Thyroid gland (tissue), 4 donors: ENCODE measurements at regions not wholly inside any gene's neighbourhood (a gene's known extent, or its start where the extent isn't known, plus 50 kb on each side); places are given as distances from the start of the nearest gene placed in this dataset.

ENCODE experiments used
- DNase-seq, 2 donors: peaks; one replicate each; pipeline ENCODE4 v3.0.0-alpha.2; 2019
- H3K27ac ChIP-seq, 3 donors: fragments of 200-600 bp; sonication (generic); 1 replicate in 2 of 3; 2 replicates in 1 of 3; pipeline ENCODE4 v1.5.1; 2016 to 2019; ENCODE audit warnings: mild to moderate bottlenecking in 1 of 3, moderate library complexity in 1 of 3
- H3K27me3 ChIP-seq: fragments of 200-600 bp; sonication (generic); one replicate; pipeline ENCODE4 v1.5.1; 2019
- H3K36me3 ChIP-seq, 2 donors: fragments of 200-600 bp; sonication (generic); one replicate each; pipeline ENCODE4 v1.5.1; 2016 to 2019
- H3K4me1 ChIP-seq, 2 donors: fragments of 200-600 bp; sonication (generic); one replicate each; pipeline ENCODE4 v1.5.1; 2017 to 2019
- H3K4me3 ChIP-seq, 3 donors: fragments of 200-600 bp; sonication (generic); replicated peaks in 1 of 3; 1 replicate in 2 of 3; 2 replicates in 1 of 3; pipeline ENCODE4 v1.5.1; 2016; ENCODE audit warnings: mild to moderate bottlenecking in 1 of 3
- H3K9me3 ChIP-seq: fragments of 200-600 bp; sonication (generic); one replicate; pipeline ENCODE4 v1.5.1; 2017
- CTCF ChIP-seq, 6 experiments: fragments of 200-600 bp in 3 of 6; fragments of 450-650 bp in 3 of 6; sonication (generic) in 3 of 6; IDR thresholded peaks; one replicate each; pipeline ENCODE4 v1.5.1; 2016 to 2019; ENCODE audit warnings: antibody characterized with exemption in 6 of 6, mild to moderate bottlenecking in 2 of 6, inconsistent platforms in 1 of 6, moderate library complexity in 1 of 6
- POLR2A ChIP-seq, 2 donors: fragments of 450-650 bp; IDR thresholded peaks; one replicate each; pipeline ENCODE4 v1.6.1; 2017; ENCODE audit warnings: antibody characterized with exemption in 2 of 2, mild to moderate bottlenecking in 2 of 2, moderate library complexity in 1 of 2
- WGBS, 2 donors: methylation state at CpG; one replicate each; pipeline ENCODE4 v1.1.5; 2017; 5-methylcytosine and 5-hydroxymethylcytosine counted together
- intact Hi-C: fragments of 100-400 bp; cut with DNase I; formaldehyde crosslinking; loops from one replicate; pipeline ENCODE4 v1.15.1; 2023

GRCh38 chr9:82153032-82153431 lies 164.5 kb downstream of the SPATA31D1 start:
- Histone ChIP-seq H3K36me3 (no peaks in the 10 kb centered on the region), H3K4me3 (no peak overlapping the region), H3K27ac (no peak overlapping the region), H3K4me1 (peaks cover 0 to 9% of the 10 kb centered on the region in 2 donors), H3K9me3 (no peaks in the 10 kb centered on the region), H3K27me3 (no peaks in the 10 kb centered on the region)
- intact Hi-C loops = no loop called here
- no peak for TF ChIP-seq CTCF (IDR thresholded peaks at IDR 0.05)
- no peak for TF ChIP-seq POLR2A (IDR thresholded peaks at IDR 0.05)
- no peak for DNase-seq

GRCh38 chr9:82154573-82154972 lies 166.0 kb downstream of the SPATA31D1 start:
- 88 to 93% methylated on average over 2 of the region's 2 CpGs for WGBS, 2 donors
- no peaks in the 10 kb centered on the region for H3K36me3 ChIP-seq

GRCh38 chr9:82161876-82162275 lies 173.3 kb downstream of the SPATA31D1 start:
- no peaks in the 10 kb centered on the region for H3K36me3 ChIP-seq
- WGBS, 2 donors = 81 to 91% methylated on average over 3 of the region's 3 CpGs
- H3K9me3 ChIP-seq = no peaks in the 10 kb centered on the region
- no peak for DNase-seq
- no peak overlapping the region for H3K4me3 ChIP-seq
- no peaks in the 10 kb centered on the region for H3K27me3 ChIP-seq
- intact Hi-C loops = no loop called here
- TF ChIP-seq POLR2A (IDR thresholded peaks at IDR 0.05) (no peak), CTCF (IDR thresholded peaks at IDR 0.05) (no peak)
- no peak overlapping the region for H3K27ac ChIP-seq
- no peaks in the 10 kb centered on the region for H3K4me1 ChIP-seq

More at GRCh38 chr9:82154573-82154972, 166.0 kb downstream of the SPATA31D1 start:
- H3K4me1 ChIP-seq = peaks cover 0 to 9% of the 10 kb centered on the region in 2 donors
- H3K4me3 ChIP-seq = no peak overlapping the region
- TF ChIP-seq CTCF (IDR thresholded peaks at IDR 0.05) = no peak
- TF ChIP-seq POLR2A (IDR thresholded peaks at IDR 0.05) = no peak
- DNase-seq = no peak
- H3K9me3 ChIP-seq = no peaks in the 10 kb centered on the region
- intact Hi-C loops = no loop called here
- H3K27me3 ChIP-seq = no peaks in the 10 kb centered on the region
- H3K27ac ChIP-seq = no peak overlapping the region

GRCh38 chr9:82164159-82164558 lies 175.6 kb downstream of the SPATA31D1 start:
- WGBS, 2 donors = 91 to 95% methylated on average over 2 of the region's 2 CpGs
- intact Hi-C loops = no loop called here
- TF ChIP-seq POLR2A (IDR thresholded peaks at IDR 0.05) (no peak), CTCF (IDR thresholded peaks at IDR 0.05) (no peak)

GRCh38 chr9:82167296-82167695 lies 178.7 kb downstream of the SPATA31D1 start:
- intact Hi-C loops = no loop called here
- no peak for TF ChIP-seq POLR2A (IDR thresholded peaks at IDR 0.05)
- TF ChIP-seq CTCF (IDR thresholded peaks at IDR 0.05) = no peak
- Histone ChIP-seq H3K9me3 (no peaks in the 10 kb centered on the region), H3K27me3 (no peaks in the 10 kb centered on the region), H3K36me3 (no peaks in the 10 kb centered on the region), H3K27ac (no peak overlapping the region), H3K4me1 (no peaks in the 10 kb centered on the region), H3K4me3 (no peak overlapping the region)
- DNase-seq = no peak
- WGBS, 2 donors = 74 to 78% methylated on average over 4 of the region's 4 CpGs

More at GRCh38 chr9:82164159-82164558, 175.6 kb downstream of the SPATA31D1 start:
- H3K4me3 ChIP-seq = no peak overlapping the region
- no peaks in the 10 kb centered on the region for H3K36me3 ChIP-seq
- no peak overlapping the region for H3K27ac ChIP-seq
- no peaks in the 10 kb centered on the region for H3K27me3 ChIP-seq
- no peaks in the 10 kb centered on the region for H3K9me3 ChIP-seq
- no peaks in the 10 kb centered on the region for H3K4me1 ChIP-seq
- no peak for DNase-seq
